Kidney (tissue), 13 donors: ENCODE measurements at regions not wholly inside any gene's neighbourhood (a gene's known extent, or its start where the extent isn't known, plus 50 kb on each side); places are given as distances from the start of the nearest gene placed in this dataset.

Source experiments
- DNase-seq, 5 donors: peaks; one replicate each; pipeline ENCODE4 v3.0.0-alpha.2; 2013 to 2020
- FAIRE-seq: peaks from 2 replicates; lab custom pipeline; 2012; peaks lifted over from hg19 to GRCh38; lab: Jason Lieb, UNC
- H3K27ac ChIP-seq, 2 donors: one replicate each; pipeline ENCODE4 v1.7.0; 2013; ENCODE audit warnings: low read depth in 2 of 2, low read length in 2 of 2, inconsistent platforms in 1 of 2
- H3K27me3 ChIP-seq: one replicate; pipeline ENCODE4 v1.7.1; 2013; ENCODE audit warnings: low read length, inconsistent platforms; ENCODE audit not compliant: control insufficient read depth, insufficient read depth
- H3K36me3 ChIP-seq, 3 donors: one replicate each; pipeline versions ENCODE4 v1.7.0 to v1.7.1; 2013; ENCODE audit warnings: low read length in 3 of 3, control low read depth in 1 of 3, inconsistent platforms in 1 of 3; ENCODE audit not compliant: insufficient read depth in 3 of 3, control insufficient read depth in 2 of 3
- H3K4me1 ChIP-seq, 3 donors: one replicate each; pipeline versions ENCODE4 v1.7.0 to v1.7.1; 2013; ENCODE audit warnings: low read length in 3 of 3, inconsistent platforms in 1 of 3, low read depth in 1 of 3; ENCODE audit not compliant: control insufficient read depth in 2 of 3, insufficient read depth in 2 of 3
- H3K4me3 ChIP-seq, 3 donors: one replicate each; pipeline versions ENCODE4 v1.7.0 to v1.8.1; 2013; ENCODE audit warnings: low read length in 3 of 3, control low read depth in 1 of 3, inconsistent platforms in 1 of 3
- H3K9ac ChIP-seq, 3 donors: one replicate each; pipeline versions ENCODE4 v1.7.0 to v1.7.1; 2013; ENCODE audit warnings: low read length in 3 of 3, control low read depth in 1 of 3, inconsistent platforms in 1 of 3
- H3K9me3 ChIP-seq, 3 donors: one replicate each; pipeline versions ENCODE4 v1.7.0 to v1.7.1; 2013; ENCODE audit warnings: low read length in 3 of 3, control low read depth in 1 of 3, inconsistent platforms in 1 of 3; ENCODE audit not compliant: control insufficient read depth in 2 of 3, insufficient read depth in 1 of 3
- CTCF ChIP-seq: IDR thresholded peaks from 3 replicates; pipeline ENCODE4 v1.5.1; 2012; ENCODE audit warnings: mild to moderate bottlenecking, moderate library complexity, borderline replicate concordance; ENCODE audit not compliant: insufficient read depth; ENCODE audit errors: extremely low read depth
- intact Hi-C: fragments of 100-400 bp; cut with DNase I; formaldehyde crosslinking; loops from one replicate; pipeline ENCODE4 v1.11.1; 2022
- donor health status: control.
- donor health status: control.
- donor health status: control.
- donor health status: control.
- donor health status: control.
- donor health status: DM: yes; HTN: yes; CAD: no.
- donor health status: Normal renal cell carcinoma (clear cell type).

- Histone ChIP-seq H3K9me3 (no peaks in the 10 kb centered on the region), H3K4me1 (no peaks in the 10 kb centered on the region), H3K9ac (no peak overlapping the region), H3K27ac (no peak overlapping the region), H3K4me3 (no peak overlapping the region), H3K36me3 (no peaks in the 10 kb centered on the region), H3K27me3 (no peaks in the 10 kb centered on the region)
- FAIRE-seq (no peak), DNase-seq (no peak)
- intact Hi-C loops: no loop called here
- no peak for TF ChIP-seq CTCF
These were observed 691.7 kb downstream of the FAM133A start for GRCh38 chrX:94365736-94366135.

GRCh38 chrX:94366616-94367015, 692.6 kb downstream of the FAM133A start:
- H3K36me3 ChIP-seq: no peaks in the 10 kb centered on the region
- intact Hi-C loops: no loop called here
- no peak for FAIRE-seq
- TF ChIP-seq CTCF: no peak
- DNase-seq: no peak
- H3K27ac ChIP-seq: no peak overlapping the region
- H3K9me3 ChIP-seq: no peaks in the 10 kb centered on the region
- H3K4me3 ChIP-seq: no peak overlapping the region
- H3K9ac ChIP-seq: no peak overlapping the region
- H3K4me1 ChIP-seq: no peaks in the 10 kb centered on the region
- no peaks in the 10 kb centered on the region for H3K27me3 ChIP-seq

- no peaks in the 10 kb centered on the region for H3K27me3 ChIP-seq
- H3K27ac ChIP-seq: no peak overlapping the region
- intact Hi-C loops: no loop called here
- H3K36me3 ChIP-seq: no peaks in the 10 kb centered on the region
- no peak for DNase-seq
- no peaks in the 10 kb centered on the region for H3K4me1 ChIP-seq
- no peak for FAIRE-seq
- H3K9me3 ChIP-seq: no peaks in the 10 kb centered on the region
- no peak for TF ChIP-seq CTCF
- H3K4me3 ChIP-seq: no peak overlapping the region
- no peak overlapping the region for H3K9ac ChIP-seq
These were observed 715.0 kb downstream of the FAM133A start for GRCh38 chrX:94389044-94389443.

GRCh38 chrX:94400488-94400887, 726.5 kb downstream of the FAM133A start:
- Histone ChIP-seq H3K9ac (no peak overlapping the region), H3K9me3 (no peaks in the 10 kb centered on the region), H3K27ac (no peak overlapping the region), H3K4me1 (no peaks in the 10 kb centered on the region), H3K27me3 (no peaks in the 10 kb centered on the region), H3K4me3 (no peak overlapping the region), H3K36me3 (no peaks in the 10 kb centered on the region)
- TF ChIP-seq CTCF: no peak
- FAIRE-seq (no peak), DNase-seq (no peak)
- intact Hi-C loops: no loop called here
